Osteoblast (primary cell): ENCODE measurements at regions not wholly inside any gene's neighbourhood (a gene's known extent, or its start where the extent isn't known, plus 50 kb on each side); places are given as distances from the start of the nearest gene placed in this dataset.
"Not testable (repeated sequence)": the region's sequence is repeated elsewhere in the genome, so short reads cannot be mapped to it uniquely, and the experiment has no call there.

ENCODE experiments used
- DNase-seq: peaks from one replicate; pipeline ENCODE4 v3.0.0; 2011; ENCODE audit warnings: low spot score, mixed read lengths; ENCODE audit not compliant: insufficient read length; ENCODE audit errors: missing footprints
- H2AFZ ChIP-seq: 2 replicates; pipeline ENCODE4 v1.6.0; 2011; ENCODE audit warnings: mild to moderate bottlenecking, low read length
- H3K27ac ChIP-seq: 2 replicates; pipeline ENCODE4 v1.5.1; 2011; ENCODE audit warnings: mild to moderate bottlenecking, low read depth, low read length, moderate library complexity
- H3K27me3 ChIP-seq: 2 replicates; pipeline ENCODE4 v1.6.0; 2012; ENCODE audit warnings: mild to moderate bottlenecking, control low read depth, inconsistent platforms, low read length, moderate library complexity; ENCODE audit not compliant: insufficient read depth
- H3K36me3 ChIP-seq: 2 replicates; pipeline ENCODE4 v1.5.1; 2011; ENCODE audit warnings: mild to moderate bottlenecking, low read length, control low read depth, moderate library complexity; ENCODE audit not compliant: insufficient read depth
- H3K4me1 ChIP-seq: 2 replicates; pipeline ENCODE4 v1.5.1; 2011; ENCODE audit warnings: mild to moderate bottlenecking, low read length, control low read depth, moderate library complexity; ENCODE audit not compliant: insufficient read depth
- H3K4me2 ChIP-seq: 2 replicates; pipeline ENCODE4 v1.6.0; 2011; ENCODE audit warnings: mild to moderate bottlenecking, low read length; ENCODE audit not compliant: insufficient read depth
- H3K4me3 ChIP-seq: fragments of 200-600 bp; sonication (generic); 3 replicates; pipeline ENCODE4 v1.5.1; 2012; ENCODE audit warnings: mild to moderate bottlenecking, low read length, inconsistent platforms; ENCODE audit not compliant: insufficient read depth
- H3K79me2 ChIP-seq: 2 replicates; pipeline ENCODE4 v1.6.0; 2012; ENCODE audit warnings: mild to moderate bottlenecking, low read length, control low read depth, inconsistent platforms; ENCODE audit not compliant: insufficient read depth
- H3K9me3 ChIP-seq: 2 replicates; pipeline ENCODE4 v1.5.1; 2011; ENCODE audit warnings: low read depth, low read length, control low read depth
- H4K20me1 ChIP-seq: 2 replicates; pipeline ENCODE4 v1.6.0; 2012; ENCODE audit warnings: mild to moderate bottlenecking, low read length, control low read depth; ENCODE audit not compliant: insufficient read depth
- CTCF ChIP-seq: IDR thresholded peaks from 2 replicates; pipeline ENCODE4 v1.5.1; 2011; ENCODE audit warnings: mild to moderate bottlenecking, low read depth, low read length, moderate library complexity; ENCODE audit errors: extremely low read depth

- no peak overlapping the region for H3K4me3 ChIP-seq
- no peak overlapping the region for H2AFZ ChIP-seq
- no peaks in the 10 kb centered on the region for H3K36me3 ChIP-seq
- H3K4me2 ChIP-seq, result no peak overlapping the region
- no peak overlapping the region for H3K27ac ChIP-seq
- no peak for DNase-seq
- no peaks in the 10 kb centered on the region for H3K27me3 ChIP-seq
- H4K20me1 ChIP-seq, result no peaks in the 10 kb centered on the region
- no peak for TF ChIP-seq CTCF
- no peaks in the 10 kb centered on the region for H3K4me1 ChIP-seq
- no peaks in the 10 kb centered on the region for H3K79me2 ChIP-seq
- no peaks in the 10 kb centered on the region for H3K9me3 ChIP-seq
These were observed 155.4 kb downstream of the OR4C45 start for GRCh38 chr11:50188040-50188439.

DNA sequence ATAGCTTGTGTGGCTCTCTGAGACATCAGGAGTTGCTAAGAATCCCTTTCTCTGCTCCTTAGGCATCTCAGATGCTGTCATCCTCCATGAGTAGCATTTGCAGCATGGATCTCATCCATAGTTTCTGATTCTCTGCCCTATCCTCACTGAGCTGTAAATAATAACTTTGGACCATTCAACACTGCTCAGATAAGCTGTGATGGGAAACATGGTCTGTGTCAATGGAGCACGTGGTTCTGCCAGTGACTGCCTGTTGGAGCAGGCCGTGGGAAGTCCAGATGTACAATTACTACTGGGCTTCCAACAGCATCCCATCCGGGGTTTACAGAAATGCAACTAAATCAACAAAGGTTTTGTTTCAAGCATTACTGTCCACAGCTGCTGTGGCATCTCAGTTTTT, 160.1 kb downstream of the OR4C45 start:
- H3K4me2 ChIP-seq, result no peak overlapping the region
- no peaks in the 10 kb centered on the region for H3K9me3 ChIP-seq
- no peaks in the 10 kb centered on the region for H4K20me1 ChIP-seq
- no peaks in the 10 kb centered on the region for H3K4me1 ChIP-seq
- H3K27ac ChIP-seq, result no peak overlapping the region
- no peaks in the 10 kb centered on the region for H3K27me3 ChIP-seq
- no peak for DNase-seq
- no peaks in the 10 kb centered on the region for H3K79me2 ChIP-seq
- no peak overlapping the region for H3K4me3 ChIP-seq
- no peaks in the 10 kb centered on the region for H3K36me3 ChIP-seq
- TF ChIP-seq CTCF, result no peak
- H2AFZ ChIP-seq, result no peak overlapping the region

- H3K4me1 ChIP-seq, result no peaks in the 10 kb centered on the region
- DNase-seq, result no peak
- H4K20me1 ChIP-seq, result no peaks in the 10 kb centered on the region
- H3K27me3 ChIP-seq, result no peaks in the 10 kb centered on the region
- TF ChIP-seq CTCF, result no peak
- no peak overlapping the region for H3K4me2 ChIP-seq
- H3K9me3 ChIP-seq, result no peaks in the 10 kb centered on the region
- no peaks in the 10 kb centered on the region for H3K36me3 ChIP-seq
- H3K4me3 ChIP-seq, result no peak overlapping the region
- H2AFZ ChIP-seq, result no peak overlapping the region
- no peak overlapping the region for H3K27ac ChIP-seq
- H3K79me2 ChIP-seq, result no peaks in the 10 kb centered on the region
These were observed 181.7 kb downstream of the OR4C45 start for GRCh38 chr11:50214376-50214775.

GRCh38 chr11:50220651-50221050, 188.0 kb downstream of the OR4C45 start:
- H3K79me2 ChIP-seq, result no peaks in the 10 kb centered on the region
- no peaks in the 10 kb centered on the region for H3K4me1 ChIP-seq
- no peak overlapping the region for H3K4me2 ChIP-seq
- H3K4me3 ChIP-seq, result no peak overlapping the region
- TF ChIP-seq CTCF, result no peak
- H4K20me1 ChIP-seq, result no peaks in the 10 kb centered on the region
- H3K27me3 ChIP-seq, result no peaks in the 10 kb centered on the region
- H3K9me3 ChIP-seq, result no peaks in the 10 kb centered on the region
- H3K36me3 ChIP-seq, result no peaks in the 10 kb centered on the region
- DNase-seq, result no peak
- H2AFZ ChIP-seq, result no peak overlapping the region
- H3K27ac ChIP-seq, result no peak overlapping the region

DNA sequence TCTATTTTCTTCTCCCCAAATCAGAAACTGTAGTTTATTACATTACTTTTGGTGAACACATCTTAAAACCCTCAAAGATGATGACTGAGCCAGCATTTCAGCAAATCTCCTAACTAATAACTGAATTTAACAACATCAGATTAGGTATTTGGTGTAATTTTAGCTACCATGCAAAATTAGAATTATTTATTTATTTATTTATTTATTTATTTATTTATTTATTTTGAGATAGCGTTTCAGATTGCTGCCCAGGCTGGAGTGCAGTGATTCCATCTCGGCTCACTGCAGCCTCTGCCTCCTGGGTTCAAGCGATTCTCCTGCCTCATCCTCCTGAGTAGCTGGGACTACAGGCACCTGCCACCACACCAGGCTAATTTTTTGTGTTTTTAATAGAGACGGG, 205.7 kb downstream of the OR4C45 start:
- H3K4me1 ChIP-seq, H3K4me2 ChIP-seq, H2AFZ ChIP-seq, H3K36me3 ChIP-seq, H3K79me2 ChIP-seq, H3K27me3 ChIP-seq, H3K4me3 ChIP-seq, H3K27ac ChIP-seq, H3K9me3 ChIP-seq, H4K20me1 ChIP-seq, DNase-seq: not testable (repeated sequence)
